CD4-positive, alpha-beta T cell (primary cell): ENCODE measurements at regions not wholly inside any gene's neighbourhood (a gene's known extent, or its start where the extent isn't known, plus 50 kb on each side); places are given as distances from the start of the nearest gene placed in this dataset.

Source experiments
- ATAC-seq: fragments of 200-7000 bp; cut with Tn5 transposase; one replicate; pipeline ENCODE4 v1.10.0; 2022; ENCODE audit warnings: mild to moderate bottlenecking; ENCODE audit not compliant: poor library complexity
- CTCF ChIA-PET: fragments of 350-600 bp; sonication (Branson Sonifier 250); formaldehyde crosslinking; loops from one replicate; lab custom pipeline; 2021; ENCODE audit warnings: antibody characterized with exemption, inconsistent platforms; lab: Charles Lee
- POLR2A ChIA-PET: fragments of 350-600 bp; sonication (Branson Sonifier 250); formaldehyde crosslinking; loops from one replicate; lab custom pipeline; 2021; ENCODE audit warnings: antibody characterized with exemption, inconsistent platforms; lab: Charles Lee
- DNase-seq, 14 experiments: peaks; one replicate each; pipeline ENCODE4 v3.0.0-alpha.2; 2013 to 2020; ENCODE audit warnings: mixed read lengths in 2 of 14
- H3K27ac ChIP-seq, 2 donors: one replicate each; pipeline versions ENCODE4 v1.5.1 to v1.7.0; 2013; ENCODE audit warnings: low read length in 2 of 2, low read depth in 1 of 2, mild to moderate bottlenecking in 1 of 2
- H3K27me3 ChIP-seq, 2 experiments: 1 replicate in 1 of 2; 2 replicates in 1 of 2; pipeline versions ENCODE4 v1.6.1 to v1.7.0; 2013; ENCODE audit warnings: low read length in 2 of 2, control low read depth in 1 of 2, mild to moderate bottlenecking in 1 of 2, moderate library complexity in 1 of 2; ENCODE audit not compliant: insufficient read depth in 2 of 2, control insufficient read depth in 1 of 2
- H3K36me3 ChIP-seq: one replicate; pipeline ENCODE4 v1.6.1; 2013; ENCODE audit warnings: low read length, control low read depth; ENCODE audit not compliant: insufficient read depth
- H3K4me1 ChIP-seq: one replicate; pipeline ENCODE4 v1.6.1; 2013; ENCODE audit warnings: low read length, control low read depth; ENCODE audit not compliant: insufficient read depth
- H3K4me3 ChIP-seq: one replicate; pipeline ENCODE4 v1.5.1; 2013; ENCODE audit warnings: mild to moderate bottlenecking, low read length, moderate library complexity
- H3K9me3 ChIP-seq, 2 experiments: 1 replicate in 1 of 2; 2 replicates in 1 of 2; pipeline versions ENCODE4 v1.6.1 to v1.7.0; 2013; ENCODE audit warnings: low read length in 2 of 2, mild to moderate bottlenecking in 2 of 2, control low read depth in 1 of 2, moderate library complexity in 1 of 2; ENCODE audit not compliant: control insufficient read depth in 1 of 2, insufficient read depth in 1 of 2
- H3K27ac Mint-ChIP-seq: one replicate; pipeline ENCODE4 v1.8.0; 2020; ENCODE audit warnings: mixed read lengths
- H3K27me3 Mint-ChIP-seq: one replicate; pipeline ENCODE4 v1.8.0; 2021; ENCODE audit warnings: mixed read lengths
- H3K36me3 Mint-ChIP-seq: one replicate; pipeline ENCODE4 v1.8.0; 2021; ENCODE audit warnings: low read depth, mixed read lengths
- H3K4me1 Mint-ChIP-seq: one replicate; pipeline ENCODE4 v1.8.0; 2021; ENCODE audit warnings: low read depth, mixed read lengths
- H3K4me3 Mint-ChIP-seq: one replicate; pipeline ENCODE4 v1.8.0; 2020; ENCODE audit warnings: mild to moderate bottlenecking, mixed read lengths
- H3K9me3 Mint-ChIP-seq: one replicate; pipeline ENCODE4 v1.8.0; 2020; ENCODE audit warnings: mixed read lengths
- CTCF ChIP-seq: fragments of 200-600 bp; IDR thresholded peaks from one replicate; pipeline ENCODE4 v1.8.0; 2022; ENCODE audit warnings: antibody characterized with exemption, mild to moderate bottlenecking
- intact Hi-C, 2 experiments: fragments of 100-400 bp; cut with DNase I in 1 of 2; cut with micrococcal nuclease in 1 of 2; formaldehyde crosslinking; loops; one replicate each; pipeline versions ENCODE4 v1.15.1 to v1.9.0; 2023 to 2025; cut with DNase I, micrococcal nuclease

DNA sequence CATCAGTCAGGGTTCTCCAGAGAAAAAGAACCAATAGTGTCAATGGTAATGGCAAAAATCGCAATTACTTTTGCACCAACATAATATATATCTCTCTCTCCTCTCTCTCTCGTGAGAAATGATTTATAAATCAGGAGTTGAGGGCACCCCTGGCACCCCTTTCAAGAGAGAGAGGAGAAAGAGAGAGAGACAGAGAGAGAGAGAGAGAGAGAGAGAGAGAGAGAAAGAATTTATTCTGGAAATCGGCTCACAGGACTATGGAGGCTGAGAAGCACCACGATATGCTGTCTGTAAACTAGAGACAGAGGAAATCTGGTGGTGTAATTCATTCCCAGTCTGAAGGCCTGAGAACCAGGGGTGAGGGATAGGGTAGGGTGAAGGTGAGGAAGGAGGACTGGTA, 201.9 kb upstream of the MAP3K7 start:
- Mint-ChIP-seq H3K27me3 (peaks cover 19% of the 10 kb centered on the region), H3K4me1 (no peaks in the 10 kb centered on the region), H3K9me3 (no peaks in the 10 kb centered on the region), H3K36me3 (no peaks in the 10 kb centered on the region), H3K4me3 (no peak overlapping the region), H3K27ac (no peak overlapping the region)
- ChIA-PET POLR2A (no interaction called here), CTCF (no interaction called here)
- no peak for TF ChIP-seq CTCF
- no peak for DNase-seq
- no peak overlapping the region for H3K27ac ChIP-seq
- no peaks in the 10 kb centered on the region for H3K36me3 ChIP-seq
- no peak for ATAC-seq
- no peaks in the 10 kb centered on the region for H3K9me3 ChIP-seq
- no peaks in the 10 kb centered on the region for H3K4me1 ChIP-seq
- no peaks in the 10 kb centered on the region for H3K27me3 ChIP-seq
- intact Hi-C loops: no loop called here
- no peak overlapping the region for H3K4me3 ChIP-seq

- Histone ChIP-seq H3K4me3 (no peak overlapping the region), H3K9me3 (no peaks in the 10 kb centered on the region), H3K4me1 (no peaks in the 10 kb centered on the region), H3K27ac (no peak overlapping the region), H3K36me3 (no peaks in the 10 kb centered on the region), H3K27me3 (no peaks in the 10 kb centered on the region)
- Mint-ChIP-seq H3K27me3 (peaks cover 24% of the 10 kb centered on the region), H3K4me1 (no peaks in the 10 kb centered on the region), H3K4me3 (no peak overlapping the region), H3K9me3 (no peaks in the 10 kb centered on the region), H3K36me3 (no peaks in the 10 kb centered on the region), H3K27ac (no peak overlapping the region)
- no peak for TF ChIP-seq CTCF
- ATAC-seq (no peak), DNase-seq (no peak)
- ChIA-PET POLR2A (no interaction called here), CTCF (no interaction called here)
- intact Hi-C loops: no loop called here
Measured at GRCh38 chr6:90787446-90787845, 200.6 kb upstream of the MAP3K7 start.

- Histone ChIP-seq H3K9me3 (no peaks in the 10 kb centered on the region), H3K36me3 (no peaks in the 10 kb centered on the region), H3K4me1 (no peaks in the 10 kb centered on the region), H3K27me3 (peaks cover 4 to 6% of the 10 kb centered on the region in 2 experiments), H3K4me3 (no peak overlapping the region), H3K27ac (no peak overlapping the region)
- Mint-ChIP-seq H3K9me3 (no peaks in the 10 kb centered on the region), H3K36me3 (no peaks in the 10 kb centered on the region), H3K4me3 (no peak overlapping the region), H3K27ac (no peak overlapping the region), H3K27me3 (peaks cover 34% of the 10 kb centered on the region), H3K4me1 (no peaks in the 10 kb centered on the region)
- ChIA-PET CTCF (no interaction called here), POLR2A (no interaction called here)
- no peak for TF ChIP-seq CTCF
- DNase-seq (no peak), ATAC-seq (no peak)
- intact Hi-C loops: no loop called here
Measured at GRCh38 chr6:90780778-90781177, 193.9 kb upstream of the MAP3K7 start.
